Testis (tissue), 2 donors: ENCODE measurements at regions not wholly inside any gene's neighbourhood (a gene's known extent, or its start where the extent isn't known, plus 50 kb on each side); places are given as distances from the start of the nearest gene placed in this dataset.
"Not testable (repeated sequence)": the region's sequence is repeated elsewhere in the genome, so short reads cannot be mapped to it uniquely, and the experiment has no call there.

Experiments used
- CTCF ChIP-seq, 3 experiments: fragments of 450-650 bp in 2 of 3; fragments of 200-600 bp in 1 of 3; sonication (generic) in 1 of 3; IDR thresholded peaks; one replicate each; pipeline ENCODE4 v1.5.1; 2016 to 2019; ENCODE audit warnings: antibody characterized with exemption in 3 of 3, mild to moderate bottlenecking in 2 of 3, moderate library complexity in 1 of 3
- POLR2A ChIP-seq: fragments of 450-650 bp; IDR thresholded peaks from one replicate; pipeline ENCODE4 v1.6.1; 2017; ENCODE audit warnings: antibody characterized with exemption, mild to moderate bottlenecking, moderate library complexity

GRCh38 chr17:62215891-62216290 lies 150.8 kb upstream of the MED13 start:
- not testable (repeated sequence) for TF ChIP-seq CTCF (IDR thresholded peaks at IDR 0.05); POLR2A
